ENCODE measurements at regions not wholly inside any gene's neighbourhood (a gene's known extent, or its start where the extent isn't known, plus 50 kb on each side); places are given as distances from the start of the nearest gene placed in this dataset.

- TF ChIP-seq, protein P1, sequence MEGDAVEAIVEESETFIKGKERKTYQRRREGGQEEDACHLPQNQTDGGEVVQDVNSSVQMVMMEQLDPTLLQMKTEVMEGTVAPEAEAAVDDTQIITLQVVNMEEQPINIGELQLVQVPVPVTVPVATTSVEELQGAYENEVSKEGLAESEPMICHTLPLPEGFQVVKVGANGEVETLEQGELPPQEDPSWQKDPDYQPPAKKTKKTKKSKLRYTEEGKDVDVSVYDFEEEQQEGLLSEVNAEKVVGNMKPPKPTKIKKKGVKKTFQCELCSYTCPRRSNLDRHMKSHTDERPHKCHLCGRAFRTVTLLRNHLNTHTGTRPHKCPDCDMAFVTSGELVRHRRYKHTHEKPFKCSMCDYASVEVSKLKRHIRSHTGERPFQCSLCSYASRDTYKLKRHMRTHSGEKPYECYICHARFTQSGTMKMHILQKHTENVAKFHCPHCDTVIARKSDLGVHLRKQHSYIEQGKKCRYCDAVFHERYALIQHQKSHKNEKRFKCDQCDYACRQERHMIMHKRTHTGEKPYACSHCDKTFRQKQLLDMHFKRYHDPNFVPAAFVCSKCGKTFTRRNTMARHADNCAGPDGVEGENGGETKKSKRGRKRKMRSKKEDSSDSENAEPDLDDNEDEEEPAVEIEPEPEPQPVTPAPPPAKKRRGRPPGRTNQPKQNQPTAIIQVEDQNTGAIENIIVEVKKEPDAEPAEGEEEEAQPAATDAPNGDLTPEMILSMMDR (IDR thresholded peaks at IDR 0.05; ENCODE audit: low read depth, low read length, missing control alignments) = no peak
- no peak for DNase-seq (ENCODE audit: low read depth)
- H3K4me3 ChIP-seq (ENCODE audit: low read depth, low read length) = no peak overlapping the region
- in situ Hi-C loops (cut with HindIII; ENCODE audit: low sequenced_read_pairs) = no loop called here
Observed at GRCh38 chrX:150159537-150159936, 203.6 kb upstream of the MAMLD1 start.

DNA sequence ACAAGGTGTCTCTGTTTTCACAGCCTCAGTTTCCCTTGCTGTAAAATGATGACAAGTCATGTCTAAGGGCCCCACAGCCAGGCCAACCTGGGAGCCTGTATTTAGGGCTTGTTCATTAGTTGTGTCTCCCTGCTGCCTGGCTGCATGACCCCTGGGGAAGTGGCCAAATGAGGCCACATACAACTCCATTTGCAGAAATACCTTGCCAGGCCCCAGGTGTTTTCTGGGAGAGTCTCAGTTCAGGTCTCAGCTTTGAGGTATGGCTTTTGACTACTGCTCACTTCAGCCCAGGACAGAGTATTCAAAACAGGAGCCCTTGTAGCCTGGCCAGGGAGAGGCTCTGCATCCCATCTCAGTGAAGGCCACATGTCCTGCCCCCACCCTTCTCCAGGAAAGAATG, 202.5 kb upstream of the MAMLD1 start:
- no peak overlapping the region for H3K4me3 ChIP-seq (ENCODE audit: low read depth, low read length)
- in situ Hi-C loops (cut with HindIII; ENCODE audit: low sequenced_read_pairs) = no loop called here
- no peak for DNase-seq (ENCODE audit: low read depth)
- TF ChIP-seq, protein P1 (IDR thresholded peaks at IDR 0.05; ENCODE audit: low read depth, low read length, missing control alignments) = no peak

- H3K4me3 ChIP-seq (ENCODE audit: low read depth, low read length) = no peak overlapping the region
- no peak for DNase-seq (ENCODE audit: low read depth)
- in situ Hi-C loops (cut with HindIII; ENCODE audit: low sequenced_read_pairs) = no loop called here
- TF ChIP-seq, protein P1 (IDR thresholded peaks at IDR 0.05; ENCODE audit: low read depth, low read length, missing control alignments) = no peak
Observed at GRCh38 chrX:150161193-150161592, 201.9 kb upstream of the MAMLD1 start.

GRCh38 chrX:150162141-150162540, 201.0 kb upstream of the MAMLD1 start:
- TF ChIP-seq, protein P1 (IDR thresholded peaks at IDR 0.05; ENCODE audit: low read depth, low read length, missing control alignments) = no peak
- no peak overlapping the region for H3K4me3 ChIP-seq (ENCODE audit: low read depth, low read length)
- DNase-seq (ENCODE audit: low read depth) = no peak
- in situ Hi-C loops (cut with HindIII; ENCODE audit: low sequenced_read_pairs) = no loop called here

GRCh38 chrX:150163221-150163930, 199.7 kb upstream of the MAMLD1 start:
- no peak for DNase-seq (ENCODE audit: low read depth)
- no peak overlapping the region for H3K4me3 ChIP-seq (ENCODE audit: low read depth, low read length)
- in situ Hi-C loops (cut with HindIII; ENCODE audit: low sequenced_read_pairs) = no loop called here
- TF ChIP-seq, protein P1 (IDR thresholded peaks at IDR 0.05; ENCODE audit: low read depth, low read length, missing control alignments) = no peak

- TF ChIP-seq, protein P1 (IDR thresholded peaks at IDR 0.05; ENCODE audit: low read depth, low read length, missing control alignments) = no peak
- in situ Hi-C loops (cut with HindIII; ENCODE audit: low sequenced_read_pairs) = no loop called here
- no peak for DNase-seq (ENCODE audit: low read depth)
- no peak overlapping the region for H3K4me3 ChIP-seq (ENCODE audit: low read depth, low read length)
Observed at GRCh38 chrX:150163956-150164726, 199.0 kb upstream of the MAMLD1 start.

Data from astrocyte of the cerebellum (primary cell).